ENCODE measurements at regions not wholly inside any gene's neighbourhood (a gene's known extent, or its start where the extent isn't known, plus 50 kb on each side); places are given as distances from the start of the nearest gene placed in this dataset.

DNA sequence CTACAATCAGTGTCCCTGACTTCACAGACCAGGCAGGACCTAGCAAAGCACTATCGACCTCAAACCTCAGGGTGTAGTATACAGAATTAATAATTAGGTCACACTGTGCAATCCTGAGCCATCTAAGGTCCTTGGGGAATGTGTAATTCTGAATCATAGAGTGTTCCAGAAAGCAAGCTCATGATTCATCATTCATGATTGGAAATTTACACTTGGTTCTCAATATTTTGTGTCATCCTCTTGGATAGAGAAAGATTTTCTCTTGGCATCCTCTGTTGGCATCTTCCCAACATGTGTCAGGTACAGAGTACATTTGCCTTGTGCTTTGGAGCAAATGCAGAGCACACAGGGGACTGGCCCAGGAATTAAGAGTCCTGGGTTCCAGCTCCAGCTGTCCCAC, 245.0 kb upstream of the NT5C1B start:
- Mint-ChIP-seq H3K27me3 (ENCODE audit: unreplicated experiment) (no peaks in the 10 kb centered on the region), H3K9me3 (ENCODE audit: low read depth, unreplicated experiment) (no peaks in the 10 kb centered on the region), H3K36me3 (ENCODE audit: insufficient read depth, unreplicated experiment) (no peaks in the 10 kb centered on the region), H3K4me1 (ENCODE audit: low read depth, unreplicated experiment) (peaks cover 21% of the 10 kb centered on the region), H3K27ac (ENCODE audit: unreplicated experiment) (no peak overlapping the region), H3K4me3 (ENCODE audit: low read depth, unreplicated experiment) (no peak overlapping the region)
- TF ChIP-seq CTCF (IDR thresholded peaks at IDR 0.05; ENCODE audit: unreplicated experiment), result no peak
- CTCF ChIA-PET, result interaction anchor here (0.6 kb wide), 1 partner anchor 37 kb away, joined by 3 read pairs; no protein-coding TSS in a partner anchor
- BruUV-seq (replicated peaks), result no TSS peak
- intact Hi-C loops (cut with micrococcal nuclease; ENCODE audit: unreplicated experiment), result no loop called here
- DNase-seq, result no peak

GRCh38 chr2:18833941-18834340, 244.6 kb upstream of the NT5C1B start:
- BruUV-seq (replicated peaks), result no TSS peak
- DNase-seq, result no peak
- Mint-ChIP-seq H3K36me3 (ENCODE audit: insufficient read depth, unreplicated experiment) (no peaks in the 10 kb centered on the region), H3K27ac (ENCODE audit: unreplicated experiment) (no peak overlapping the region), H3K4me3 (ENCODE audit: low read depth, unreplicated experiment) (no peak overlapping the region), H3K4me1 (ENCODE audit: low read depth, unreplicated experiment) (peaks cover 25% of the 10 kb centered on the region), H3K27me3 (ENCODE audit: unreplicated experiment) (no peaks in the 10 kb centered on the region), H3K9me3 (ENCODE audit: low read depth, unreplicated experiment) (no peaks in the 10 kb centered on the region)
- CTCF ChIA-PET, result interaction anchor here (0.6 kb wide), 1 partner anchor 38 kb away, joined by 3 read pairs; no protein-coding TSS in a partner anchor
- no peak for TF ChIP-seq CTCF (IDR thresholded peaks at IDR 0.05; ENCODE audit: unreplicated experiment)
- intact Hi-C loops (cut with micrococcal nuclease; ENCODE audit: unreplicated experiment), result no loop called here

- Mint-ChIP-seq H3K9me3 (ENCODE audit: low read depth, unreplicated experiment) (no peaks in the 10 kb centered on the region), H3K36me3 (ENCODE audit: insufficient read depth, unreplicated experiment) (no peaks in the 10 kb centered on the region), H3K27ac (ENCODE audit: unreplicated experiment) (no peak overlapping the region), H3K4me1 (ENCODE audit: low read depth, unreplicated experiment) (peaks cover 26% of the 10 kb centered on the region), H3K27me3 (ENCODE audit: unreplicated experiment) (no peaks in the 10 kb centered on the region), H3K4me3 (ENCODE audit: low read depth, unreplicated experiment) (no peak overlapping the region)
- intact Hi-C loops (cut with micrococcal nuclease; ENCODE audit: unreplicated experiment), result no loop called here
- DNase-seq, result no peak
- BruUV-seq (replicated peaks), result no TSS peak
- CTCF ChIA-PET, result no interaction called here
- TF ChIP-seq CTCF (IDR thresholded peaks at IDR 0.05; ENCODE audit: unreplicated experiment), result no peak
Observed at GRCh38 chr2:18831916-18832510, 242.6 kb upstream of the NT5C1B start.

DNA sequence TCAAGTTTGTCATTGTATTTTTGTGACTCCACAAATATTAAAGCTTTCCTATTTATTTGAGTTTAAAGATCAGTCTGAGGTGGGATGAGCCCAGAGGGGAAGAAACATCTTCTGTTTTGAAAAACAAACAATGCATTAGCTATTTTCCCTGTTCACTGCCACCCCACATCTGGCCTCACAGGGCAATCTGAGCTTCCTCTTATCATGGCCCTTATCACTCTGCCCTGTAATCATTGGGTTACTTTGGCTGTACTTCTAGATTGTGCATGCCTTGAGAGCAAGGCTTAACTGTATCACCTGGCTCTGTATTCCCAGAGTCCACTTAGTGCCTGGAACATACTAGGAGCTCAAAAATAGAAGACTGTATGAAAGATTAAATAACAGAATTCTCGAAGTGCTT, 241.6 kb upstream of the NT5C1B start:
- TF ChIP-seq CTCF (IDR thresholded peaks at IDR 0.05; ENCODE audit: unreplicated experiment), result no peak
- DNase-seq, result no peak
- intact Hi-C loops (cut with micrococcal nuclease; ENCODE audit: unreplicated experiment), result no loop called here
- Mint-ChIP-seq H3K4me1 (ENCODE audit: low read depth, unreplicated experiment) (peaks cover 26% of the 10 kb centered on the region), H3K36me3 (ENCODE audit: insufficient read depth, unreplicated experiment) (no peaks in the 10 kb centered on the region), H3K27ac (ENCODE audit: unreplicated experiment) (no peak overlapping the region), H3K27me3 (ENCODE audit: unreplicated experiment) (no peaks in the 10 kb centered on the region), H3K9me3 (ENCODE audit: low read depth, unreplicated experiment) (no peaks in the 10 kb centered on the region), H3K4me3 (ENCODE audit: low read depth, unreplicated experiment) (no peak overlapping the region)
- CTCF ChIA-PET, result no interaction called here
- BruUV-seq (replicated peaks), result no TSS peak

All from Calu3 (cell line).